ENCODE measurements at regions not wholly inside any gene's neighbourhood (a gene's known extent, or its start where the extent isn't known, plus 50 kb on each side); places are given as distances from the start of the nearest gene placed in this dataset.

- TF ChIP-seq EZH2 (IDR thresholded peaks at IDR 0.05; ENCODE audit: borderline replicate concordance, low read depth, low read length, severe bottlenecking) (no peak), CTCF (IDR thresholded peaks at IDR 0.05; ENCODE audit: borderline replicate concordance, extremely low read depth, low read length, poor library complexity, severe bottlenecking) (no peak)
- no peaks in the 10 kb centered on the region for H3K27me3 ChIP-seq (ENCODE audit: insufficient read depth, low read length, poor library complexity)
Observed at GRCh38 chrX:136975684-136976470, 57.9 kb downstream of the GPR101 start.

GRCh38 chrX:136967966-136968365 is 65.8 kb downstream of the GPR101 start:
- Histone ChIP-seq H3K27ac (ENCODE audit: low read length) (no peak overlapping the region), H3K9me3 (ENCODE audit: insufficient read depth, low read length, severe bottlenecking) (no peaks in the 10 kb centered on the region), H3K4me1 (ENCODE audit: insufficient read depth, low read length) (no peaks in the 10 kb centered on the region), H3K4me2 (ENCODE audit: insufficient read depth, low read length) (no peak overlapping the region), H3K9ac (ENCODE audit: low read depth, low read length) (no peak overlapping the region), H3K4me3 (ENCODE audit: low read depth in 1 of 2, low read length in 2 of 2) (no peak overlapping the region), H3K27me3 (ENCODE audit: insufficient read depth, low read length, poor library complexity) (no peaks in the 10 kb centered on the region), H2AFZ (ENCODE audit: low read depth, low read length) (no peak overlapping the region), H4K20me1 (ENCODE audit: insufficient read depth, low read length) (no peaks in the 10 kb centered on the region), H3K79me2 (ENCODE audit: insufficient read depth, low read length) (no peaks in the 10 kb centered on the region), H3K36me3 (ENCODE audit: insufficient read depth, low read length) (no peaks in the 10 kb centered on the region)
- DNase-seq (no peak), ATAC-seq (ENCODE audit: insufficient read depth, low read depth) (no peak)
- TF ChIP-seq EZH2 (IDR thresholded peaks at IDR 0.05; ENCODE audit: borderline replicate concordance, low read depth, low read length, severe bottlenecking): no peak
- TF ChIP-seq CTCF (IDR thresholded peaks at IDR 0.05; ENCODE audit: borderline replicate concordance, extremely low read depth, low read length, poor library complexity, severe bottlenecking): no peak

More at GRCh38 chrX:136975684-136976470, 57.9 kb downstream of the GPR101 start:
- DNase-seq (no peak), ATAC-seq (ENCODE audit: insufficient read depth, low read depth) (no peak)
- Histone ChIP-seq H3K4me3 (ENCODE audit: low read depth in 1 of 2, low read length in 2 of 2) (no peak overlapping the region), H3K9ac (ENCODE audit: low read depth, low read length) (no peak overlapping the region), H3K36me3 (ENCODE audit: insufficient read depth, low read length) (no peaks in the 10 kb centered on the region), H3K27ac (ENCODE audit: low read length) (no peak overlapping the region), H3K9me3 (ENCODE audit: insufficient read depth, low read length, severe bottlenecking) (no peaks in the 10 kb centered on the region), H3K79me2 (ENCODE audit: insufficient read depth, low read length) (no peaks in the 10 kb centered on the region), H4K20me1 (ENCODE audit: insufficient read depth, low read length) (no peaks in the 10 kb centered on the region), H2AFZ (ENCODE audit: low read depth, low read length) (no peak overlapping the region), H3K4me1 (ENCODE audit: insufficient read depth, low read length) (no peaks in the 10 kb centered on the region), H3K4me2 (ENCODE audit: insufficient read depth, low read length) (no peak overlapping the region)

- H3K27ac ChIP-seq (ENCODE audit: low read length): no peak overlapping the region
- H2AFZ ChIP-seq (ENCODE audit: low read depth, low read length): no peak overlapping the region
- no peaks in the 10 kb centered on the region for H3K36me3 ChIP-seq (ENCODE audit: insufficient read depth, low read length)
- no peak overlapping the region for H3K4me2 ChIP-seq (ENCODE audit: insufficient read depth, low read length)
- H3K9me3 ChIP-seq (ENCODE audit: insufficient read depth, low read length, severe bottlenecking): no peaks in the 10 kb centered on the region
- no peaks in the 10 kb centered on the region for H4K20me1 ChIP-seq (ENCODE audit: insufficient read depth, low read length)
- ATAC-seq (ENCODE audit: insufficient read depth, low read depth) (no peak), DNase-seq (no peak)
- H3K9ac ChIP-seq (ENCODE audit: low read depth, low read length): no peak overlapping the region
- no peaks in the 10 kb centered on the region for H3K27me3 ChIP-seq (ENCODE audit: insufficient read depth, low read length, poor library complexity)
- H3K79me2 ChIP-seq (ENCODE audit: insufficient read depth, low read length): no peaks in the 10 kb centered on the region
- H3K4me1 ChIP-seq (ENCODE audit: insufficient read depth, low read length): no peaks in the 10 kb centered on the region
- H3K4me3 ChIP-seq (ENCODE audit: low read depth in 1 of 2, low read length in 2 of 2): no peak overlapping the region
- TF ChIP-seq EZH2 (IDR thresholded peaks at IDR 0.05; ENCODE audit: borderline replicate concordance, low read depth, low read length, severe bottlenecking) (no peak), CTCF (IDR thresholded peaks at IDR 0.05; ENCODE audit: borderline replicate concordance, extremely low read depth, low read length, poor library complexity, severe bottlenecking) (no peak)
Observed at GRCh38 chrX:136963973-136964372, 69.8 kb downstream of the GPR101 start.
